GM19463 (cell line): ENCODE measurements at regions not wholly inside any gene's neighbourhood (a gene's known extent, or its start where the extent isn't known, plus 50 kb on each side); places are given as distances from the start of the nearest gene placed in this dataset.
A peak's percentile ranks its signal among the peaks of the same experiment; 100 is the strongest.

Experiments used
- ATAC-seq: cut with Tn5 transposase; IDR thresholded peaks from one replicate; pipeline ENCODE4 v1.9.1; 2021; ENCODE audit warnings: mild to moderate bottlenecking, moderate library complexity; ENCODE audit not compliant: unreplicated experiment

GRCh38 chr1:166221316-166221715, 54.5 kb upstream of the FAM78B start:
- no peak for ATAC-seq

GRCh38 chr1:166233750-166234366, 67.1 kb upstream of the FAM78B start:
- ATAC-seq = no peak

- ATAC-seq = no peak
Measured at GRCh38 chr1:166235728-166236127, 68.9 kb upstream of the FAM78B start.

GRCh38 chr1:166237675-166238074, 70.9 kb upstream of the FAM78B start:
- ATAC-seq = no peak

GRCh38 chr1:166253076-166253779, 86.4 kb upstream of the FAM78B start:
- no peak for ATAC-seq

GRCh38 chr1:166258017-166258416, 91.2 kb upstream of the FAM78B start:
- peak; percentile 50 for ATAC-seq

- no peak for ATAC-seq
Measured at GRCh38 chr1:166261511-166261910, 94.7 kb upstream of the FAM78B start.

GRCh38 chr1:166270476-166271150, 103.8 kb upstream of the FAM78B start:
- ATAC-seq = no peak

GRCh38 chr1:166271151-166271538, 104.3 kb upstream of the FAM78B start:
- ATAC-seq = no peak

GRCh38 chr1:166272155-166272554, 105.4 kb upstream of the FAM78B start:
- ATAC-seq = peak; percentile 78

- ATAC-seq = peak; percentile 44
Measured at GRCh38 chr1:166272851-166273250, 106.0 kb upstream of the FAM78B start.

GRCh38 chr1:166273618-166274017, 106.8 kb upstream of the FAM78B start:
- no peak for ATAC-seq

GRCh38 chr1:166282391-166283137, 115.8 kb upstream of the FAM78B start:
- no peak for ATAC-seq

GRCh38 chr1:166283190-166283589, 116.4 kb upstream of the FAM78B start:
- no peak for ATAC-seq

GRCh38 chr1:166283600-166283999, 116.8 kb upstream of the FAM78B start:
- ATAC-seq = no peak

GRCh38 chr1:166289309-166290050, 122.7 kb upstream of the FAM78B start:
- ATAC-seq = no peak

GRCh38 chr1:166295656-166296055, 128.9 kb upstream of the FAM78B start:
- ATAC-seq = no peak

GRCh38 chr1:166297993-166298392, 131.2 kb upstream of the FAM78B start:
- ATAC-seq = peak; percentile 60

- ATAC-seq = no peak
Measured at GRCh38 chr1:166300767-166301166, 134.0 kb upstream of the FAM78B start.

GRCh38 chr1:166302989-166303758, 136.4 kb upstream of the FAM78B start:
- ATAC-seq = peak; percentile 57
